Endothelial cell of umbilical vein (primary cell): ENCODE measurements at regions not wholly inside any gene's neighbourhood (a gene's known extent, or its start where the extent isn't known, plus 50 kb on each side); places are given as distances from the start of the nearest gene placed in this dataset.

Experiments used
- BruUV-seq: library from RNA; stranded (reverse); fragments of 400-500 nt; replicated peaks from 2 replicates; lab custom pipeline; 2021; lab: Mats Ljungman, UMichigan
- CTCF ChIA-PET: fragments of 300-600, 350-600 bp; sonication (Branson Sonifier 250); formaldehyde crosslinking; loops from one replicate; lab custom pipeline; 2021; ENCODE audit warnings: antibody characterized with exemption, inconsistent platforms; lab: Charles Lee
- POLR2A ChIA-PET: fragments of 300-600, 350-600 bp; sonication (Branson Sonifier 250); formaldehyde crosslinking; loops from one replicate; lab custom pipeline; 2021; ENCODE audit warnings: antibody characterized with exemption, inconsistent platforms; lab: Charles Lee
- DNase-seq: peaks from one replicate; pipeline ENCODE4 v3.0.0-alpha.2; 2011; ENCODE audit warnings: low read depth, low spot score
- FAIRE-seq: peaks from 2 replicates; lab custom pipeline; 2011; peaks lifted over from hg19 to GRCh38; lab: Jason Lieb, UNC
- H2AFZ ChIP-seq: 2 replicates; pipeline ENCODE4 v1.6.0; 2012; ENCODE audit warnings: low read depth, low read length, control low read depth, inconsistent platforms
- H3K27ac ChIP-seq: 2 replicates; pipeline ENCODE4 v1.5.1; 2011; ENCODE audit warnings: low read depth, mild to moderate bottlenecking, control low read depth, low read length, moderate library complexity; ENCODE audit not compliant: insufficient read depth
- H3K27me3 ChIP-seq, 2 experiments: 2 replicates each; pipeline versions ENCODE4 v1.6.0 to v1.6.1; 2011; ENCODE audit warnings: low read length in 2 of 2, mixed read lengths in 1 of 2; ENCODE audit not compliant: control insufficient read depth in 2 of 2, insufficient read depth in 2 of 2
- H3K36me3 ChIP-seq, 2 experiments: 2 replicates in 1 of 2; 3 replicates in 1 of 2; pipeline ENCODE4 v1.5.1; 2011; ENCODE audit warnings: low read length in 2 of 2, mild to moderate bottlenecking in 1 of 2, moderate library complexity in 1 of 2; ENCODE audit not compliant: control insufficient read depth in 2 of 2, insufficient read depth in 2 of 2; ENCODE audit errors: extremely low read depth in 1 of 2
- H3K4me1 ChIP-seq: 3 replicates; pipeline ENCODE4 v1.5.1; 2011; ENCODE audit warnings: mild to moderate bottlenecking, low read length; ENCODE audit not compliant: control insufficient read depth, insufficient read depth; ENCODE audit errors: extremely low read depth
- H3K4me2 ChIP-seq: 2 replicates; pipeline ENCODE4 v1.6.1; 2011; ENCODE audit warnings: low read length, control low read depth, mixed read lengths; ENCODE audit not compliant: insufficient read depth
- H3K4me3 ChIP-seq, 3 experiments: fragments of 200-600 bp in 1 of 3; sonication (generic), shearing (Covaris generic) in 1 of 3; replicated peaks in 1 of 3; 2 replicates each; pipeline ENCODE4 v1.5.1; 2011 to 2016; ENCODE audit warnings: control low read depth in 3 of 3, low read length in 3 of 3, mild to moderate bottlenecking in 2 of 3, inconsistent platforms in 1 of 3, low read depth in 1 of 3, moderate library complexity in 1 of 3; ENCODE audit not compliant: insufficient read depth in 1 of 3
- H3K79me2 ChIP-seq: 2 replicates; pipeline ENCODE4 v1.6.0; 2012; ENCODE audit warnings: low read length, inconsistent platforms; ENCODE audit not compliant: control insufficient read depth, insufficient read depth
- H3K9ac ChIP-seq: replicated peaks from 2 replicates; pipeline ENCODE3; 2011; ENCODE audit warnings: low read length, control low read depth; ENCODE audit not compliant: insufficient read depth; ENCODE audit errors: extremely low read depth
- H3K9me1 ChIP-seq: replicated peaks from 3 replicates; pipeline ENCODE4 v1.6.0; 2011; ENCODE audit warnings: mild to moderate bottlenecking, low read length; ENCODE audit not compliant: control insufficient read depth, insufficient read depth; ENCODE audit errors: extremely low read depth
- H3K9me3 ChIP-seq: replicated peaks from 2 replicates; pipeline ENCODE4 v1.5.1; 2012; ENCODE audit warnings: low read length, inconsistent platforms; ENCODE audit not compliant: control insufficient read depth, insufficient read depth
- H4K20me1 ChIP-seq: replicated peaks from 2 replicates; pipeline ENCODE3; 2011; ENCODE audit warnings: mild to moderate bottlenecking, low read length; ENCODE audit not compliant: control insufficient read depth, insufficient read depth; ENCODE audit errors: extremely low read depth
- EZH2 ChIP-seq: IDR thresholded peaks from 2 replicates; pipeline ENCODE4 v1.6.1; 2012; ENCODE audit warnings: borderline replicate concordance, low read depth, mild to moderate bottlenecking, moderate library complexity, low read length, inconsistent platforms; ENCODE audit not compliant: severe bottlenecking
- GATA2 ChIP-seq: IDR thresholded peaks from 2 replicates; pipeline ENCODE4 v1.7.0; 2011; ENCODE audit warnings: low read depth, mild to moderate bottlenecking, moderate library complexity, mixed read lengths, low read length; ENCODE audit not compliant: insufficient read length, insufficient read depth
- JUN ChIP-seq: IDR thresholded peaks from 2 replicates; pipeline ENCODE4 v1.6.1; 2011; ENCODE audit warnings: borderline replicate concordance, low read depth; ENCODE audit not compliant: insufficient read length, insufficient read depth
- MYC ChIP-seq: IDR thresholded peaks from one replicate; pipeline ENCODE4 v1.6.1; 2011; ENCODE audit warnings: mild to moderate bottlenecking, low read depth, low read length
- POLR2A ChIP-seq: IDR thresholded peaks from 2 replicates; pipeline ENCODE4 v1.6.1; 2012; ENCODE audit warnings: low read depth, mild to moderate bottlenecking, control low read depth, low read length
- dilution Hi-C: fragments of 300-500 bp; cut with MboI; formaldehyde crosslinking; loops from one replicate; pipeline ENCODE4 v1.15.0; 2019; ENCODE audit warnings: low sequenced_read_pairs; ENCODE audit not compliant: extremely low pct_ligation_motif_present
- intact Hi-C: fragments of 100-400 bp; cut with micrococcal nuclease; formaldehyde crosslinking; loops from one replicate; pipeline ENCODE4 v1.10.0; 2022
- TF ChIP-seq, protein P1 (sequence below): IDR thresholded peaks from 2 replicates; pipeline ENCODE4 v1.6.1; 2011; ENCODE audit not compliant: insufficient read depth, insufficient read length
- TF ChIP-seq, protein P2 (sequence below), 2 donors: IDR thresholded peaks; 1 replicate in 1 of 2; 2 replicates in 1 of 2; pipeline ENCODE4 v1.5.1; 2011; ENCODE audit warnings: low read length in 2 of 2, mild to moderate bottlenecking in 2 of 2, moderate library complexity in 2 of 2, control low read depth in 1 of 2, inconsistent platforms in 1 of 2, low read depth in 1 of 2; ENCODE audit not compliant: insufficient read depth in 1 of 2; ENCODE audit errors: extremely low read depth in 1 of 2

DNA sequence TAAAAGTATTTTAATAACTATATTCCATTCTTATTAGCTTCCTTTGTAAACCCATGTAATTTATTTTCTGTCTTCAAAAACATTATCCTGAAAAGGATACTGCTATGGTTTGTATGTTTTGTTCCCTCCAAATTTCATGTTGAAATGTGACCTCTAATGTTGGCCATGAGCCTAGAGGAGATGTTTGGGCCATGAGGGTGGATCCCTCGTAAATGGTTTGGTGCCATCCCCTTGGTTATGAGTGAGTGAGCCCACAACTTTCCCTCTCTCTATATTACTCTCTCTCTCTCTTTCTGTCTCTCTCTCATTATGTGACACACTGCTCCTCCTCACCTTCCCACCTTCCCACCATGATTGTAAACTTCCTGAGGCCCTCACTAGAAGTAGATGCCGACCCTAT lies 357.7 kb downstream of the MFSD1 start:
- H3K9ac ChIP-seq, result no peak overlapping the region
- no peak for FAIRE-seq
- no peaks in the 10 kb centered on the region for H3K27me3 ChIP-seq
- H2AFZ ChIP-seq, result no peak overlapping the region
- POLR2A ChIA-PET, result no interaction called here
- H3K9me3 ChIP-seq, result no peaks in the 10 kb centered on the region
- CTCF ChIA-PET, result interaction anchor here (1.5 to 2.6 kb wide), 4 partner anchors 11 to 93 kb away, joined by 3 to 41 read pairs (median 8); no protein-coding TSS in a partner anchor
- intact Hi-C loops, result loop anchor here (5.0 to 10.0 kb wide), 2 partner anchors 82 to 315 kb away; no protein-coding TSS in a partner anchor
- no peaks in the 10 kb centered on the region for H3K9me1 ChIP-seq
- no peak overlapping the region for H3K4me2 ChIP-seq
- dilution Hi-C loops, result no loop called here
- no peaks in the 10 kb centered on the region for H3K36me3 ChIP-seq
- DNase-seq, result no peak
- H3K79me2 ChIP-seq, result no peaks in the 10 kb centered on the region
- peaks cover 15% of the 10 kb centered on the region for H3K4me1 ChIP-seq
- no peaks in the 10 kb centered on the region for H4K20me1 ChIP-seq
- H3K4me3 ChIP-seq, result no peak overlapping the region
- no peak overlapping the region for H3K27ac ChIP-seq
- no TSS peak for BruUV-seq
- no peak for TF ChIP-seq POLR2A

DNA sequence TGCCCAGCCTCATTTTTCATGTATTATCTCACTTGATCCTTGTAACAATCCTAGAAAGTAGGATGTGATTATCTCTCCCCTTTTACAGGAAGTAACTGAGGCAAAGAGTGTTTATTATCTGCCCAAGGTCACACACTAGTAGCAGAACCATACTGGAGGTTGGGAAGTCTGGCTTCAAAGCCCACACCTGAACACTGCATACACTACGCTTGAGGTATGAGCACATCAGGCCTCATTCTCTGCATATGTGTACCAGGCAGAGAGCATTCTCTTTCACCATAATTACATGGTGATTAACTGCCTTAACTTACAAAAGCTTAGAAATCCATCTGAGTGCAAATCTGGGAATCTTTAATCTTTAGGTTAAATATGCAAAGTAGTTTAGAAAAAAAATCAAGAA lies 361.8 kb downstream of the MFSD1 start:
- no peak overlapping the region for H3K27ac ChIP-seq
- H3K27me3 ChIP-seq, result no peaks in the 10 kb centered on the region
- no peaks in the 10 kb centered on the region for H3K9me1 ChIP-seq
- H2AFZ ChIP-seq, result no peak overlapping the region
- intact Hi-C loops, result no loop called here
- ChIA-PET POLR2A (no interaction called here), CTCF (interaction anchor here (2.0 kb wide), 1 partner anchor 17 kb away, joined by 7 read pairs; no protein-coding TSS in a partner anchor)
- TF ChIP-seq, protein P1, sequence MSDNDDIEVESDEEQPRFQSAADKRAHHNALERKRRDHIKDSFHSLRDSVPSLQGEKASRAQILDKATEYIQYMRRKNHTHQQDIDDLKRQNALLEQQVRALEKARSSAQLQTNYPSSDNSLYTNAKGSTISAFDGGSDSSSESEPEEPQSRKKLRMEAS, result no peak
- TF ChIP-seq POLR2A, result no peak
- no peak for TF ChIP-seq MYC
- TF ChIP-seq EZH2, result no peak
- TF ChIP-seq JUN, result no peak
- TF ChIP-seq, protein P2, sequence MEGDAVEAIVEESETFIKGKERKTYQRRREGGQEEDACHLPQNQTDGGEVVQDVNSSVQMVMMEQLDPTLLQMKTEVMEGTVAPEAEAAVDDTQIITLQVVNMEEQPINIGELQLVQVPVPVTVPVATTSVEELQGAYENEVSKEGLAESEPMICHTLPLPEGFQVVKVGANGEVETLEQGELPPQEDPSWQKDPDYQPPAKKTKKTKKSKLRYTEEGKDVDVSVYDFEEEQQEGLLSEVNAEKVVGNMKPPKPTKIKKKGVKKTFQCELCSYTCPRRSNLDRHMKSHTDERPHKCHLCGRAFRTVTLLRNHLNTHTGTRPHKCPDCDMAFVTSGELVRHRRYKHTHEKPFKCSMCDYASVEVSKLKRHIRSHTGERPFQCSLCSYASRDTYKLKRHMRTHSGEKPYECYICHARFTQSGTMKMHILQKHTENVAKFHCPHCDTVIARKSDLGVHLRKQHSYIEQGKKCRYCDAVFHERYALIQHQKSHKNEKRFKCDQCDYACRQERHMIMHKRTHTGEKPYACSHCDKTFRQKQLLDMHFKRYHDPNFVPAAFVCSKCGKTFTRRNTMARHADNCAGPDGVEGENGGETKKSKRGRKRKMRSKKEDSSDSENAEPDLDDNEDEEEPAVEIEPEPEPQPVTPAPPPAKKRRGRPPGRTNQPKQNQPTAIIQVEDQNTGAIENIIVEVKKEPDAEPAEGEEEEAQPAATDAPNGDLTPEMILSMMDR (IDR thresholded peaks at IDR 0.05; ENCODE audit: extremely low read depth in 1 of 2, insufficient read depth in 1 of 2, low read depth in 1 of 2, low read length in 2 of 2), result no peak
- TF ChIP-seq GATA2, result no peak
- no peaks in the 10 kb centered on the region for H3K79me2 ChIP-seq
- no TSS peak for BruUV-seq
- H3K4me2 ChIP-seq, result no peak overlapping the region
- dilution Hi-C loops, result no loop called here
- DNase-seq (no peak), FAIRE-seq (no peak)
- no peaks in the 10 kb centered on the region for H3K36me3 ChIP-seq
- no peaks in the 10 kb centered on the region for H4K20me1 ChIP-seq
- peaks cover 12% of the 10 kb centered on the region for H3K4me1 ChIP-seq
- H3K4me3 ChIP-seq, result no peak overlapping the region
- H3K9me3 ChIP-seq, result no peaks in the 10 kb centered on the region
- H3K9ac ChIP-seq, result no peak overlapping the region
